ENCODE measurements at regions not wholly inside any gene's neighbourhood (a gene's known extent, or its start where the extent isn't known, plus 50 kb on each side); places are given as distances from the start of the nearest gene placed in this dataset.
"Not testable (repeated sequence)": the region's sequence is repeated elsewhere in the genome, so short reads cannot be mapped to it uniquely, and the experiment has no call there.

DNA sequence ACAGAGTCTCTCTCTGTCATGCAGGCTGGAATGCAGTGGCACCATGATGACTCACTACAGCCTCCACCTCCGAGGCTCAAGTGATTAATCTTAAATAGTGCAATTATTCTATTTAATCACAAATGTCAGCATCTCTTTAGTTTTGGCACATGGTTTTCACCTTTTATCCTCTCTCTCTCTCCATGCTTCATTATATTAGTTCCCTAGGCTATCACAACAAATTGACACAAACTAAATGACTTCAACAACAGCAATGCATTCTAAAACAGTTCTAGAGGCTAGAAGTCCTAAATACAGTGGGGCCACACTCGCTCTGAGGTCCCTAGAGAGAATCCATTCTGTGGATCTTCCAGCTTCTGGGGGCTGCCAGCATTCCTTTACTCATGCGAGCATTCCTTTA is 178.2 kb upstream of the ZNG1F start:
- not testable (repeated sequence) for DNase-seq (ENCODE audit: low spot score)

DNA sequence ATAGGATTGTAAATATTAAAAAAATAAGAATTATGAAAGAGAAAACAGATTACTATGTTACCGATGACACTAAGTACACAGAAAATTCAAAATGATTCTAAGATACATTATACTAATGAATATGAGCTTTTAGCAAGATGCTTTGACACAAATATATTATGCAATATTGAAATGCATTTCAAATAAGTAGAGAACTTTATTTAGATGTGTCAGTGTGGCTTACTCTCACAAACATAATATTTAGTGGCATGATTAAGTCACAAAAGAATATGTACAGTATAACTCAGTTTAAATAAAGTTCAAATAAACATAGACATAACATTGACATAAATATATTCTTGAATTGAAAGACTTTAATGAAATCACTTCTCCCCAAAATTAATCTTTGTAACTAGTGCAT is 172.7 kb upstream of the ZNG1F start:
- not testable (repeated sequence) for DNase-seq (ENCODE audit: low spot score)

DNA sequence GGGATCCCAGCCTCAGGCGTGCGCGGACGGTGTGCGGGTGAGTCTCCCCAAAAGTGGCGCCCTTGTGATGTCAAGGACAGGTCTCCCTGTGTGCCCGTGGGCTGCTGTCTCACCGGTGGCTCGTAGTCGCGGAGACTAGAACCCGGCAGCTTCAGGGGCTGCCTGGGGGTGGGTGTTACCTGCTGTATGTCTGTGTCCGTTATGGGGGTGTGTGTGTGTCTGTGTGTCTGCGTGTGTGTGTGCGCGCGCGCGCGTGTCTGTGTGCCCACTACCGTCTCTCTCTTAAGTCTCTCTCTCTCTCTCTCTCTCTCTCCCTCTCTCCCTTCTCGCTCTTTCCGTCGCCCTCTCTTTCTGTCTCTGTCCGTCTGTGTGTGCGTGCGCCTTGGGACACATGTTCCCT is 170.0 kb upstream of the ZNG1F start:
- DNase-seq (ENCODE audit: low spot score), result peak; percentile 16

DNA sequence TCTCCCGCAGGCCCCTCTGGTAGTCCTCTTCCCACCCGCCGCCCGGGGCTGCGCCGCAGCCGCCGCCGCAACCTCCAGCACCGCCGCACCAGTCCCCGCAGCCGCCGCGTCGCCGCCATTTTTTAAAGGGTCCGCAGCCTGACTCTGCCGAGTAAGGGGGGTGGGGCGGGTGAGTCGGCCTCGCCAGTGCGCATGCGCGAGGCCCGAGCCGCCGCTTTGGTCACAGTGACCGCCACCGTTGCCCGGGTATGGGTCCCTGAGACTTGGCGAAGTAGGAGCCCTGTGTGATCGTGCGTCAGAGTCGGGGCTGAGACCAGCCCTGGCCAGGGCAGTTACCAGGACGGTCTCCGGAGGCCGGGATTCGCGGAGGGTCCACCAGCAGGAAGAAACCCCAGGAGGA is 169.6 kb upstream of the ZNG1F start:
- DNase-seq (ENCODE audit: low spot score), result peak; percentile 60

DNA sequence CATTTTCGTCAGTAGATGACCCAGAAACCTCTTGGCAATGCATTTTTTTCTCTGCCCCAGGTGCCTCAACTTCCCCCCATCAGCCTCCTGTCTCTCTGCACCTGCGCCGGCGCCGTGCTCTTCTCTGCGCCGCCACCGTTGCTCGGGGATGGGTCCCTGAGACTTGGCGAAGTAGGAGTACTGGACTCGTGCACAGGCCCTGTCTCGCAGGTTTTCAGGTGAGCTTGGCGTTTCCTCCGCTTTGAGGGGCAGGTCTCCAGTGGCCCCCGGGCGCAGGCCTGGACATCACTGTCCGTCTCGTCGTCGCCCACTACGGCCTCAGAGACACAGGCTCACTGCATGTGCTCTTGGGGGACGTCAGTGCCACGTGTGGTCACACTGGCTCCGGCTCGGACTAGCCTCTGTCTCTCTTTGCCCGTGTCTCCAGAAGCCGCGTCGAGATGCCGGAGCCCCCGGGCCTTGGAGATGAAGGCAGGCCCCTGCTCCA is 168.8 kb upstream of the ZNG1F start:
- not testable (repeated sequence) for DNase-seq (ENCODE audit: low spot score)

DNA sequence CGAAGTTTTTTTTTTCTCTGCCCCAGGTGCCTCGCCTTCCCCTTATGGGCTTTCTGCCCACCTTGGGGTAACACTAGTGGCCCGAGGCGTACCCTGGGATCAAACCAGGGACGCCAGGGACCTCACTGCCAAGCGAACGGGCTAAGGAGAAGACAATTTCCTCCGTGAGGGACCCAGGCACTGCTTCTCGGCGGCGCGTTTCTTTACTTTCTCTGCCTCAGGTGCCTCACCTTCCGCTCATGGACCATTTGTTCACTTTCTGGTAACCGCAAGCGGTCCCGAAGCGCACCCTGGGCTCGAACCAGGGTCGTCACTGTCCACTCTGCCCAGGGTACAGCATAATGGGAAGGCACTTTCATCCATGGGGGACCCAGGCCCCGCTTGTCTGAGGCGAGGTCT is 168.2 kb upstream of the ZNG1F start:
- not testable (repeated sequence) for DNase-seq (ENCODE audit: low spot score)

DNA sequence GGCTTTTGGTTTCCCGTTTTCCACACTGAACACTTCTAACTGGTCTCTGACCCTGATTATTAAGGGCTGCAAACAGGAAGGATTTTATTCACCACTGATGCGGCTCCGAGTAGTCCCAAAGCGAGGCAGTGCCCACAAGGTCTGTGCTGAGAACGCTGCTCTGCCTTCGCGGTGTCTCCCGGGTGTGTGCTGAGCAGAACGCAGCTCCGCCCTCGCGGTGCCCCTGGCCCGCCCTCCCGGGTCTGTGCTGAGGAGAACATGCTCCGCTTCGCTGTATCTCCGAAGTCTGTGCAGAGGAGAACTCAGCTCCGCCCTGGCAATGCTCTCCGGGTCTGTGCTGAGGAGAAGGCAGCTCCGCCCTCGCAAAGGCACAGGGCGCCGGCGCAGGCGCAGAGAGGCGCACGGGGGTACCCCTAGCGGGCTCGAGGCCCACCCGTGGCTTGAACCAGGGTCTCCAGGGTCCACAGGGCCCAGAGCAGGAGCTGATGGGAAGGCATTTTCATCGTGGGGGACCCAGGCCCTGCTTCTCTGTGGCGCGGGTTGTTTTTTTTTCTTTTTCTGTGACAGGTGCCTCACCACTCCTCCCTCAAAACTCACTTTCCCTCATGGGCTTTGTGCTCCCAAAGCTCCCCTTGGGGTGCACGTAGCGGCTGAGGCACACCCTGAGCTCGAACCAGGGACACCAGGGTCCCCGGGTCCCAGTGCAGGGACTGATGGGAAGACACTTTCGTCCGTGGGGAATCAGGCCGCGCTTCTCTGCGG is 167.7 kb upstream of the ZNG1F start:
- DNase-seq (ENCODE audit: low spot score), result peak; percentile 11

DNA sequence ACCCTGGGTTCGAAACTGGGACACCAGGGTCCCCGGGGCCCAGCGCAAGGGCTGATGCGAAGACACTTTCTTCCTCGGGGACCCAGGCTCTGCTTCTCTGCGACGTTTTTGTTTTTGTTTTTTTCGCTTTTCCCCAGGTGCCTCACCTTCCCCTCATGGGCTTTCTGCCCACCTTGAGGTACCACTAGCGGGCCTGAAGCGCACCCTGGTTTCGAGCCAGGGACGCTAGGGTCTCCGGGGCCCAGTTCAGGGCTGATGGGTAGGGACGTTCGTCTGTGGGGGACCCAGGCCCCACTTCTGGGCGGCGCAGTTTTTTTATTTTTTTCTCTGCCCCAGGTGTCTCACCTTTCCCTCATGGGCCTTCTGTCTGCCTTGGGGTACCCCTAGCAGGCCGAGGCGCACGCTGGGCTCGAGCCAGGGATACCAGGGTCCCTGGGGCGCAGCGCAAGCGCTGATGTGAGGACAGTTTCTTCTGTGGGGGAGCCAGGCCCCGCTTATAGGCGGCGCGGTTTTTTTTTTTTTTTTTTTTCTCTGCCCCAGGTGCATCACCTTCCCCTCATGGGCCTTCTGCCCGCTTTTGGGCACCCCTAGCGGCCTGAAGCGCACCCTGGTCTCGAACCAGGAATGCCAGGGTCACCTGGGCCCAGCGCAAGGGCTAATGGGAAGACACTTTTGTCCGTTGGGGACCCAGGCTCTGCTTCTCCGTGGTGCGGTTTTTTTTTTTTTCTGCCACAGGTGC is 166.8 kb upstream of the ZNG1F start:
- DNase-seq (ENCODE audit: low spot score), result not testable (repeated sequence)

DNA sequence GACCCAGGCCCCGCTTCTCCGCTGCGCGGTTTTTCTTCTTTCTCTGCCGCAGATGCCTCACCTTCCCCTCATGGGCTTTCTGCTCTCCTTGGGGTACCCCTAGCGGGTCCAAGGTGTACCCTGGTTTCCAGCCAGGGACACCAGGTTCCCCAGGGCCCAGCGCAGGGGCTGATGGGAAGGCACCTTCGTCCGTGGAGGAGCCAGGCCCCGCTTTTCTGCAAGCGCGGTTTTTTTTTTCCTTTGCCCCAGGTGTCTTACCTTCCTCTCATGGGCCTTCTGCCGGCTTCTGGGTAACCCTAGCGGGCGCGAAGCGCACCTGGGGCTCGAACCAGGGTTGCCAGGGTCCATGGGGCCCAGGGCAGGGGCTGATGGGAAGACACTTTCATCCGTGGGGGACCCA is 165.9 kb upstream of the ZNG1F start:
- DNase-seq (ENCODE audit: low spot score), result not testable (repeated sequence)

DNA sequence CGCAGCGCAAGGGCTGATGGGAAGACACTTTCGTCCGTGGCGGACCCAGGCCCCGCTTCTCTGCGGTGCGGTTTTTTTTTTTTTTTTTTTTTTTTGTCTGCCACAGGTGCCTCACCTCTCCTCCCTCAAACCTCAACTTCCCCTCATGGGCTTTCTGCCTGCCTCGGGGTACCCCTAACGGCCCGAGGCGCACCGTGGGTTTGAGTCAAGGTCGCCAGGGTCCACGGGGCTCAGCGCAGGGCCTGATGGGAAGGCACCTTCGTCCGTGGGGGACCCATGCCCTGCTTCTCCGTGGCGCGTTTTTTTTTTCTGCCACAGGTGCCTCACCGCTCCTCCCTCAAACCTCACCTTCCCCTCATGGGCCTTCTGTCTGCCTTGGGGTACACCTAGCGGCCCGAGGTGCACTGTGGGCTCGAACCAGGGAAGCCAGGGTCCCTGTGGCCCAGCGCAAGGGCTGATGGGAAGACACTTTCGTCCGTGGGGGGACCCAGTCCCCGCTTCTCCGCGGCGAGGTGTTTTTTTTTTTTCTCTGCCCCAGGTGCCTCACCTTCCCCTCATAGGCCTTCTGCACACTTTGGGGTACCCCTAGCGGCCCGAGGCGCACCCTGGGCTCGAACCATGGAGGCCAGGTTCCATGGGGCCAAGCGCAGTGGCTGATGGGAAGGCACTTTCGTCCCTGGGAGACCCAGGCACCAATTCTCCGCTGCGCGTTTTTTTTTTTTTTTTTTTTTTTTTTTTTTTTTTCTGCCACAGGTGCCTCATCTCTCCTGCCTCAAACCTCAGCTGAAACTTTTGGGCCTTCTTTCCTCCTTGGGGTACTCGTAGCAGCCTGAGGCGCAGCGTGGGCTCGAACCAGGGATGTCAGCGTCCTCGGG is 165.2 kb upstream of the ZNG1F start:
- DNase-seq (ENCODE audit: low spot score), result not testable (repeated sequence)

DNA sequence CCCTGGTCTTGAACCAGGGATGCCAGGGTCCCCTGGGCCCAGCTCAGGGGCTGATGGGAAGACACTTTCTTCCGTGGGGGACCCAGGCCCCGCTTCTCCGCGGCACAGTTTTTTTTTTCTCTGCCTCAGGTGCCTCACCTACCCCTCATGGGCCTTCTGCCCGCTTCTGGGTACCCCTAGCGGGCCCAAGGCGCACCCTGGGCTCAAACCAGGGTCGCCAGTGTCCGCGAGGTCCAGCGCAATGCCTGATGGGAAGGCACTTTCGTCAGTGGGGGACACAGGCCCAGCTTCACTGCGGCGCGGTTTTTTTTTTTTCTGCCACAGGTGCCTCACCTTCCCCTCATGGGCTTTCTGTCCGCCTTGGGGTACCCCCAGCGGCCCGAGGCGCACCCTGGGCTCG is 163.9 kb upstream of the ZNG1F start:
- DNase-seq (ENCODE audit: low spot score), result not testable (repeated sequence)

DNA sequence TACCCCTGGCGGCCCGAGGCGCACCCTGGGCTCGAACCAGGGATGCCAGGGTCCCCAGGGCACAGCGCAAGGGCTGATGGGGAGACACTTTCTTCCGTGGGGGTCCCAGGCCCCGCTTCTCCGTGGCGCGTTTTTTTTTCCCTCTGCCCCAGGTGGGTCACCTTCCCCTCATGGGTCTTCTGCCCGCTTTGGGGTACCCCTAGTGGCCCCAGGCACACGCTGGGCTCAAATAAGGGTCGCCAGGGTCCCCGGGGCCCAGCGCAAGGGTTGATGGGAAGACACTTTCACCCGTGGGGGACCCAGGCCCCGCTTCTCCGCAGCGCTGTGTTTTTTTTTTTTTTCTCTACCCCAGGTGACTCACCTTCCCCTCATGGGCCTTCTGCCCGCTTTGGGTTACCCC is 163.3 kb upstream of the ZNG1F start:
- not testable (repeated sequence) for DNase-seq (ENCODE audit: low spot score)

DNA sequence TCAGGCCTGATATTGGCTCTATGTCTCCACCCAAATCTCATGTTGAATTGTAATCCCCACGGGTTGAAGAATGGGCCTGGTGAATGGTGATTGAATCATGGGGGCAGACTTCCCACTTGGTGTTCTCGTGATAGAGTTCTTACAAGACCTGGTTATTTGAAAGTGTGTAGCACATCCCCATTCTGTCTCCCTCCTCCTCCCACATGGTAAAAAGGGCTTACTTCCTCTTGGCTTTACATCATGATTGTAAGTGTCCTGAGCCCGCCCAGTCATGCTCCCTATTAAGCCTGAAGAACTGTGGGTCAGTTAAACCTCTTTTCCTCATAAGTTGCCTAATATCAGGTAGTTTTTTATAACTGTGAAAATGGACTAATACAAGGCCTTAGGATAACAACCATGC is 158.8 kb upstream of the ZNG1F start:
- not testable (repeated sequence) for DNase-seq (ENCODE audit: low spot score)

DNA sequence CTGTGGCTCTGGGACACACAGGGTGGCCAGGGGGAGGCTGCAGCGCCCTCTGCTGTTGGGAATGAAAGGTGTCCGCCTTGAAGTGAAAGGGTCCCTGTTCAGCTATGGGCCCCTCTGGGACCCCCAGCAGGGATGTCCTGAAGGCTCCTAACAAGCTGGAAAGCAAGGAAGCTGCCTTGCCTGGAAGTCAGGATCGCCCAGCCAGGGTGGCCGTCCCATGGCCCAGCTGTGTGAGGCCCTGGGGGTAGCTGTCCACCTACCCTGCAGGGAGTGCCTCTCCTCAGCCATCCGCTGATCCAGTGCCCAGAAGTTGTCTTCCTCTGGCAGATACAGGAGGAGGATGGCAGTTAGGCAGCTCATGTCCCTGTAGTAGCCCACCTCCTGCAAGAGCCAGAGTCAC is 143.4 kb upstream of the ZNG1F start:
- DNase-seq (ENCODE audit: low spot score), result not testable (repeated sequence)

DNA sequence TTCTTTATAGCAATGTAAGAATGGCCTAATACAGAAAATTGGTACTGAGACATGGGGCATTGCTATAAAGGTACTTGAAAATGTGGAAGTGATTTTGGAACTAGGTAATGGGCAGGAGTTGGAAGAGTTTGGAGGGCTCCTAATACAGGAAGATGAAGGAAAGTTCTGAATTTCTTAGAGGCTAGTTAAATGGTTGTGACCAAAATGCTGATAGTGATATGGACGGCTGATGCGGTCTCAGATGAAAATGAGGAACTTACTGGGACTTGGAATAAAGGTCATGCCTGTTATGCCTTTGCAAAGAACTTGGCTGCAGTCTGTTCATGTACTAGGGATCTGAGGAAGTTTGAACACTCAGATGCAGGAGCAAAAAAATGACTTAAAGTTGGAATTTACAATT is 132.2 kb upstream of the ZNG1F start:
- DNase-seq (ENCODE audit: low spot score), result not testable (repeated sequence)

DNA sequence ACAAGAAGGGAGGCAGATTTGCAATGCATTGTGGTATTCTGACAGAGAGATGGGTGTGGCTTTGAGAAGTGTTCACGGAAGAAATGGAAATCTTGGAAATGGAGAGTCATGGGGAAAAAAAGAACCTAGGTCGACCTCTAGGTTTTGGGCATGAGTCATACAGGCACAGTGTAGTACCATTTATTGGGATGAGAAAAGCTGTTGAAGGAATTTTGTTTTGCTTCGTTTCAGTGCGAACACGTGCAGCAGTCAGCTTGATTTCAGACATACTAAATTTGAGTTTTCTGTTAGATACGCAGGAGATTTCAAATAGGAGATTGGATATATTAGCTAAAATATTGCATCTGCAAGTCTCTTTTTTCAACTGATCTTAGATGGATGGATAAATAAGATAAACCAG is 119.8 kb upstream of the ZNG1F start:
- not testable (repeated sequence) for DNase-seq (ENCODE audit: low spot score)

DNA sequence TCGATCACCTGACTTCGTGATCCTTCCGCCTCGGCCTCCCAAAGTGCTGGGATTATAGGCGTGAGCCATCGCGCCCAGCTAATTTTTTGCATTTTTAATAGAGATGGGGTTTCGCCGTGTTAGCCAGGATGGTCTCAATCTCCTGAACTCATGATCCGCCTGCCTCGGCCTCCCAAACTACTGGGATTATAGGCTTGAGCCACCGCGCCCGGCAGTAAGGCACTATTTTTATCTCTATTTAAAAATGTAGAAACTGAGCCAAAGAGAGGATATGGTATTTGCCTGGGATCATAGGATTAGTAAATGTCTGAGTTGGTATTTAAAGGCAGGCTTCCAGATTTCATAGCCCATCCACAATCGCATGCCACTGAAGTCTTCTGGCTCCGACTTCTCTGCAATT is 96.6 kb upstream of the ZNG1F start:
- DNase-seq (ENCODE audit: low spot score), result not testable (repeated sequence)

DNA sequence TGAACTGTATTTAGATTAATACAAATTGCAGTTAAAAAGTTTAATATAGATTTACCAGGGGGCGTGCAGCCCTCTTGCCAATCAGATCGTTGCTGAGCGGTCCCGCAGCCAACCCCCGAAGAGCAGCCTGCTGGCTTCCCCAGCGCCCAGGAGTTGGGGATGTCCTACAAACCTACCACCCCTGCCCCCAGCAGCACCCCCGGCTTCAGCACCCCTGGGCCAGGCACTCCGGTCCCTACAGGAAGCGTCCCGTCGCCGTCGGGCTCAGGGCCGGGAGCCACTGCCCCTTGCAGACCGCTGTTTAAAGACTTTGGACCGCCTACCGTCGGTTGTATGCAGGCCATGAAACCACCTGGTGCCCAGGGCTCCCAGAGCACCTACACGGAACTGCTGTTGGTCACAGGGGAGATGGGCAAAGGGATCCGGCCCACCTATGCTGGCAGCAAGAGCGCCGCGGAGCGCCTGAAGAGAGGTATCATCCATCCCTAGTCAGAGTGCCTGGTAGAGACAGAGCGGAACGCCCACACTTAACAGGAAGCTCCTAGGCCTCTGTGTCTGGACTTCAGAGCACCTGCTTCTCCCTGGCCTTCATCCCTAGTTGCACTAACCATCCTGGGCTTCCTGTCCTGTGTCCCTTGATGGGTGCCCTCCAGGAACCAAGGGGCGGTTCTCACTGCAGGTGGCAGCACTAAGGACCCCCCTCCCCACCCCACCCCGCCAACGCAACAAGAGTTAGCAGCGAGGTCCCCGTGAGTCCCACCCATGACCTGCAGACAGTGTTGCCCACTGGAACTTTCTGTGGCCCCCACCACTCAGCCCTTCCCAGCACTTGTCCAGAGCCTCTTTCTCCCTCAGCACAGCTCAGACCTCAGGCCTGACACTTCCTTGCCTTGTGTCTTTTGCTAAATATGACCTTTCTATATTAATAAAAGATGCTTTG is 91.5 kb upstream of the ZNG1F start:
- DNase-seq (ENCODE audit: low spot score), result not testable (repeated sequence)

DNA sequence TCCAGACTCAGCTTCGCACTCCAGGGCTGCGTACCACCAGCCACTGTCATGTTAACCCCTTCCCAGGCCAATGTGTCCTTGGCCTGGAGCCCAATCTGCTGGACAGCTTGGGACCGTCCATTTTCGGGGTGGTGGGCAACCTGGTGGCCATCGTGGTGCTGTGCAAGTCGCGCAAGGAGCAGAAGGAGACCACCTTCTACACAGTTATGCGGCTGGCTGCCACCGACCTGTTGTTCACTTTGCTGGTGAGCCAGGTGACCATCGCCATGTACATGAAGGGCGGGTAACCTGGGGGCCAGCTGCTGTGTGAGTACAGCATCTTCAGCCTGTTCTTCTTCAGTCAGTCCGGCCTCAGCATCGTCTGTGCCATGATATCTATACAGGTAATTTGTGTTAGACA is 90.3 kb upstream of the ZNG1F start:
- DNase-seq (ENCODE audit: low spot score), result not testable (repeated sequence)

DNA sequence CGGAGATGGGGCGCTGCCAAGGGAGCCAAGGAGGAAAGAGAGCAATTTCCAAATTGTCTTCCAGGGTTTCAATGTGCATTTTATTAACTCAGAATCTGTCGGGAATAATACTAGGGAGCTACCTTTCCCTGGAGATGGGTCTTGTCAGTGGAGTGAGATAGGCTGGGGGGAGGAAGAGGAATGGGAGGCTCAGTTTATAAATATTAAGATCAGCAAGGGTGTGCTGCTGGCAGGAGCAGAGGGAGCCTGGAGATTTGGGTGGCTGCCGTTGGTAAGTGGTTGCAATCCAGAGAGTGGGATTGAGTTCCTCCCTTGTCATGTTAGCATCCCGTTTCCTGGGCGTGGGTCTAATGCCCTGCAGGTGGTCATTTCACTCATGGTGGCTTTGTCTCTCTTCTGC is 89.9 kb upstream of the ZNG1F start:
- DNase-seq (ENCODE audit: low spot score), result not testable (repeated sequence)

Data from SW480 (cell line).